SK-N-SH (cell line): ENCODE measurements at regions not wholly inside any gene's neighbourhood (a gene's known extent, or its start where the extent isn't known, plus 50 kb on each side); places are given as distances from the start of the nearest gene placed in this dataset.
A peak's percentile ranks its signal among the peaks of the same experiment; 100 is the strongest.

Experiments
- CTCF ChIA-PET: fragments of 300-600, 350-600 bp; formaldehyde crosslinking; extraction: SDS; loops from one replicate; lab custom pipeline; 2021; lab: Yijun Ruan, JAX
- POLR2A ChIA-PET: fragments of 350-600 bp; sonication (Branson Sonifier 250); formaldehyde crosslinking; extraction: SDS; loops from one replicate; lab custom pipeline; 2020; ENCODE audit warnings: antibody characterized with exemption, inconsistent platforms; lab: Yijun Ruan, JAX
- DNase-seq: peaks from one replicate; pipeline ENCODE4 v3.0.0; 2012
- H2AFZ ChIP-seq: fragments of 200-600 bp; sonication (generic); 2 replicates; pipeline ENCODE4 v1.8.1; 2016; ENCODE audit warnings: antibody characterized with exemption, mild to moderate bottlenecking, low read depth
- H3F3A ChIP-seq: fragments of 200-600 bp; sonication (generic); replicated peaks from 2 replicates; pipeline ENCODE3; 2016; ENCODE audit warnings: antibody characterized with exemption, mild to moderate bottlenecking; ENCODE audit not compliant: insufficient read depth
- H3K27ac ChIP-seq, 2 experiments: fragments of 200-500 bp in 1 of 2; fragments of 200-600 bp in 1 of 2; sonication (Bioruptor generic) in 1 of 2; sonication (generic), shearing (Covaris generic) in 1 of 2; 2 replicates each; pipeline versions ENCODE4 v1.5.1 to v1.6.1; 2014 to 2016; ENCODE audit warnings: low read depth in 2 of 2, inconsistent platforms in 1 of 2, low read length in 1 of 2, mild to moderate bottlenecking in 1 of 2, mixed read lengths in 1 of 2
- H3K27me3 ChIP-seq: fragments of 200-600 bp; sonication (generic), shearing (Covaris generic); 2 replicates; pipeline ENCODE4 v1.6.1; 2016; ENCODE audit warnings: mixed run types; ENCODE audit not compliant: insufficient read depth
- H3K36me3 ChIP-seq, 2 experiments: fragments of 200-500 bp in 1 of 2; fragments of 200-600 bp in 1 of 2; sonication (Bioruptor generic) in 1 of 2; sonication (generic) in 1 of 2; replicated peaks in 1 of 2; 2 replicates each; pipeline versions ENCODE3 to v1.5.1; 2014 to 2016; ENCODE audit warnings: low read length in 1 of 2, mild to moderate bottlenecking in 1 of 2; ENCODE audit not compliant: insufficient read depth in 2 of 2, control insufficient read depth in 1 of 2
- H3K4me1 ChIP-seq, 2 experiments: fragments of 200-500 bp in 1 of 2; fragments of 200-600 bp in 1 of 2; sonication (Bioruptor generic) in 1 of 2; sonication (generic), shearing (Covaris generic) in 1 of 2; 2 replicates each; pipeline versions ENCODE4 v1.5.1 to v1.6.1; 2014 to 2016; ENCODE audit warnings: low read depth in 1 of 2, low read length in 1 of 2, mixed run types in 1 of 2; ENCODE audit not compliant: insufficient read depth in 2 of 2, control insufficient read depth in 1 of 2
- H3K4me2 ChIP-seq: fragments of 200-600 bp; sonication (generic), shearing (Covaris generic); 2 replicates; pipeline ENCODE4 v1.6.1; 2017; ENCODE audit warnings: mixed run types
- H3K4me3 ChIP-seq, 2 experiments: fragments of 200-500 bp in 1 of 2; fragments of 200-600 bp in 1 of 2; sonication (Bioruptor generic) in 1 of 2; sonication (generic), shearing (Covaris generic) in 1 of 2; 2 replicates each; pipeline versions ENCODE4 v1.5.1 to v1.8.1; 2014 to 2016; ENCODE audit warnings: low read depth in 2 of 2, inconsistent platforms in 1 of 2, low read length in 1 of 2, mild to moderate bottlenecking in 1 of 2, mixed read lengths in 1 of 2, moderate library complexity in 1 of 2
- H3K79me2 ChIP-seq: fragments of 200-600 bp; sonication (generic); 2 replicates; pipeline ENCODE4 v1.8.1; 2017; ENCODE audit warnings: mild to moderate bottlenecking; ENCODE audit not compliant: insufficient read depth
- H3K9ac ChIP-seq: fragments of 200-600 bp; sonication (generic); 2 replicates; pipeline ENCODE4 v1.6.1; 2017; ENCODE audit warnings: mixed run types
- H3K9me2 ChIP-seq: fragments of 200-600 bp; sonication (generic); 2 replicates; pipeline ENCODE4 v1.6.1; 2017; ENCODE audit warnings: mixed run types
- H3K9me3 ChIP-seq: fragments of 200-600 bp; sonication (generic); 2 replicates; pipeline ENCODE4 v1.6.1; 2017; ENCODE audit warnings: mixed run types, mild to moderate bottlenecking, moderate library complexity
- H4K20me1 ChIP-seq: fragments of 200-600 bp; sonication (generic); 2 replicates; pipeline ENCODE4 v1.6.1; 2017; ENCODE audit warnings: mild to moderate bottlenecking, mixed run types; ENCODE audit not compliant: insufficient read depth
- EP300 ChIP-seq, 2 experiments: IDR thresholded peaks; 2 replicates each; pipeline versions ENCODE4 v1.4.0 to v1.6.1; 2012; ENCODE audit warnings: borderline replicate concordance in 1 of 2, low read depth in 1 of 2, low read length in 1 of 2
- EZH2phosphoT487 ChIP-seq: fragments of 200-600 bp; sonication (generic); IDR thresholded peaks from 2 replicates; pipeline ENCODE4 v1.6.1; 2017; ENCODE audit warnings: low read depth, mixed run types, mild to moderate bottlenecking, antibody characterized with exemption, moderate library complexity, borderline replicate concordance
- FOSL2 ChIP-seq: IDR thresholded peaks from 2 replicates; pipeline ENCODE4 v1.4.0; 2012; ENCODE audit warnings: low read depth, mild to moderate bottlenecking, moderate library complexity, borderline replicate concordance
- FOXJ3 ChIP-seq: sonication (generic); formaldehyde crosslinking; IDR thresholded peaks from 2 replicates; pipeline ENCODE4 v1.5.1; 2020; ENCODE audit warnings: mild to moderate bottlenecking, missing genetic modification reagents
- FOXM1 ChIP-seq: IDR thresholded peaks from 2 replicates; pipeline ENCODE4 v1.4.0; 2012; ENCODE audit warnings: low read depth, mild to moderate bottlenecking
- GABPA ChIP-seq: IDR thresholded peaks from 2 replicates; pipeline ENCODE4 v1.4.0; 2012; ENCODE audit warnings: low read depth, mild to moderate bottlenecking
- MXI1 ChIP-seq: IDR thresholded peaks from 2 replicates; pipeline ENCODE4 v1.6.1; 2012; ENCODE audit warnings: mild to moderate bottlenecking, low read depth, low read length, improper control_type of control experiment
- NFIC ChIP-seq: IDR thresholded peaks from 2 replicates; pipeline ENCODE4 v1.4.0; 2012; ENCODE audit warnings: borderline replicate concordance
- RXRA ChIP-seq: IDR thresholded peaks from 2 replicates; pipeline ENCODE4 v1.4.0; 2012; ENCODE audit warnings: low read depth, mild to moderate bottlenecking, borderline replicate concordance
- SIN3A ChIP-seq: IDR thresholded peaks from 2 replicates; pipeline ENCODE4 v1.6.1; 2012; ENCODE audit warnings: low read depth, mild to moderate bottlenecking, low read length, moderate library complexity, borderline replicate concordance
- TCF12 ChIP-seq: IDR thresholded peaks from 2 replicates; pipeline ENCODE4 v1.4.0; 2012
- TEAD4 ChIP-seq: IDR thresholded peaks from 2 replicates; pipeline ENCODE4 v1.4.0; 2012; ENCODE audit warnings: mild to moderate bottlenecking, borderline replicate concordance; ENCODE audit not compliant: insufficient read depth
- WGBS: methylation state at CpG from one replicate; pipeline ENCODE4 v1.1.6; 2017; ENCODE audit warnings: low lambda C conversion rate; 5-methylcytosine and 5-hydroxymethylcytosine counted together

DNA sequence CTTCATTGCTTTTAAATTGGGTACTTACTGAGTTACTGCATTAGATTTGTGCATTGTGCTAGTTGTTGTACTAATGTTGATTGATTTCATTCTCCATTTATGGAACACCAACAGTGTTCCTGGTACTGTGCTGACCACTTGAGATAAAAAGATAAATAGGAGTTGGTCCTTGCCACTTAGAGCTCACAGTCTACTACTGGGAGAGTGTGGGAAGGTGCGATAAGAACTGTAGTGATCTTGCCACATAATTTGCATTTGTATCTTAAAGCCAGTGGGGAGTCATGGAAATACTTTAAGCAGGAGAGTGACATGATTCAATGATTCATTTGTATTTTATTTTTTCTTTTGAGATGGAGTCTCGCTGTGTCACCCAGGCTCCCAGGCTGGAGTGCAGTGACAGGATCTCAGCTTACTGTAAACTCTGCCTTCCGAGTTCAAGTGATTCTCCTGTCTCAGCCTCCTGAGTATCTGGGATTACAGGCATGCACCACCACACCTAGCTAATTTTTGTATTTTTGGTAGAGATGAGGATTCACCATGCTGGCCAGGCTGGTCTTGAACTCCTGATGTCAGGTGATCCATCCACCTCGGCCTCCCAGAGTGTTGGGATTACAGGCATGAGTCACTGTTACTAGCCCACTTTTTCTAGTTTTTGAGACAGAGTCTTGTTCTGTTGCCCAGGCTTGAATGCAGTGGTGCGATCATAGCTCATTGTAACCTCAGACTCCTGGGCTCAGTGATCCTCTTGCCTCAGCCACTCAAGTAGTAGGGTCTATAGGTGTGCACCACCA is 51.2 kb upstream of the TMEM248 start:
- H3K4me3 ChIP-seq, result no peak overlapping the region
- H3K4me2 ChIP-seq, result no peak overlapping the region
- DNase-seq, result no peak
- CTCF ChIA-PET, result interaction anchor here (0.7 kb wide), 1 partner anchor 796 kb away, joined by 3 read pairs; no protein-coding TSS in a partner anchor
- no peak overlapping the region for H3K27ac ChIP-seq
- H3K9me2 ChIP-seq, result no peaks in the 10 kb centered on the region
- H3K9ac ChIP-seq, result no peak overlapping the region
- H3K36me3 ChIP-seq, result peaks cover 0 to 15% of the 10 kb centered on the region in 2 experiments
- POLR2A ChIA-PET, result no interaction called here
- no peak overlapping the region for H2AFZ ChIP-seq
- no peaks in the 10 kb centered on the region for H3K4me1 ChIP-seq
- TF ChIP-seq SIN3A (no peak), FOSL2 (no peak), FOXM1 (no peak), EP300 (IDR thresholded peaks at IDR 0.05; ENCODE audit: borderline replicate concordance in 1 of 2, low read depth in 1 of 2, low read length in 1 of 2) (no peak), EZH2phosphoT487 (no peak), TCF12 (no peak), RXRA (no peak), GABPA (no peak), FOXJ3 (no peak), MXI1 (no peak)
- TF ChIP-seq, all 33 proteins: peak for 0
- no peaks in the 10 kb centered on the region for H3K9me3 ChIP-seq
- 95% methylated on average over 5 of the region's 5 CpGs for WGBS
- H3F3A ChIP-seq, result no peaks in the 10 kb centered on the region
- no peaks in the 10 kb centered on the region for H4K20me1 ChIP-seq
- H3K27me3 ChIP-seq, result no peaks in the 10 kb centered on the region
- no peaks in the 10 kb centered on the region for H3K79me2 ChIP-seq

DNA sequence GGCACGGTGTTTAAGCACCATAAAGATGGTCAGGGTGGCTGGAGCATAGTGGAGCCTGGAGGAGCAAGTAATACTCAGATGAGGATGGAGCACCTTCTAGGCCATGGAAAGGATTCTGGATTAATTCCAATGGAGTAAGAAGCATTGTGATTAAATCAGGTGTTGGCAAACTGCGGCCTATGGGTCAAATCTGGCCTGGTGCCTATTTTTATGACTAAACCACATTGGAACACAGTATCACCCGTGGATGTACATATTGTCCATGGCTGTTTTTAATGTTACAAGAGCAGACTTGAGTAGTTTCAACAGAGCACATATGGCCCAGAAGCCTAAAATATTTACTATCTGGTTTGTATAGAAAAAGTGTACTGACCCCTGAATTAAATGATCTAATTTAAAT is 49.9 kb upstream of the TMEM248 start:
- WGBS, result 80% methylated on average over 3 of the region's 3 CpGs
- peak; percentile 66 for TF ChIP-seq NFIC
- TF ChIP-seq FOSL2, result peak; percentile 11; the same call in 1 of the 2 replicates
- no peak for TF ChIP-seq TEAD4

More for the DNA sequence above, 49.9 kb upstream of the TMEM248 start:
- Histone ChIP-seq H3K4me1 (no peaks in the 10 kb centered on the region), H2AFZ (no peak overlapping the region), H3K9me2 (no peaks in the 10 kb centered on the region), H3K79me2 (no peaks in the 10 kb centered on the region), H4K20me1 (no peaks in the 10 kb centered on the region), H3K4me2 (no peak overlapping the region), H3K27me3 (no peaks in the 10 kb centered on the region), H3K9ac (no peak overlapping the region), H3K36me3 (peaks cover 0 to 15% of the 10 kb centered on the region in 2 experiments), H3K9me3 (no peaks in the 10 kb centered on the region), H3F3A (no peaks in the 10 kb centered on the region), H3K27ac (no peak overlapping the region), H3K4me3 (no peak overlapping the region)
- CTCF ChIA-PET, result no interaction called here
- DNase-seq, result no peak
- POLR2A ChIA-PET, result no interaction called here
